OCI-M1 (cell line): ENCODE measurements at regions not wholly inside any gene's neighbourhood (a gene's known extent, or its start where the extent isn't known, plus 50 kb on each side); places are given as distances from the start of the nearest gene placed in this dataset.
A peak's percentile ranks its signal among the peaks of the same experiment; 100 is the strongest.

ENCODE experiments used
- DNase-seq: peaks from one replicate; lab custom pipeline; 2025; lab: John Stamatoyannopoulos, UW

- no peak for DNase-seq
Observed at GRCh38 chr21:17979763-17980162, 160.6 kb upstream of the C21orf91 start.

DNA sequence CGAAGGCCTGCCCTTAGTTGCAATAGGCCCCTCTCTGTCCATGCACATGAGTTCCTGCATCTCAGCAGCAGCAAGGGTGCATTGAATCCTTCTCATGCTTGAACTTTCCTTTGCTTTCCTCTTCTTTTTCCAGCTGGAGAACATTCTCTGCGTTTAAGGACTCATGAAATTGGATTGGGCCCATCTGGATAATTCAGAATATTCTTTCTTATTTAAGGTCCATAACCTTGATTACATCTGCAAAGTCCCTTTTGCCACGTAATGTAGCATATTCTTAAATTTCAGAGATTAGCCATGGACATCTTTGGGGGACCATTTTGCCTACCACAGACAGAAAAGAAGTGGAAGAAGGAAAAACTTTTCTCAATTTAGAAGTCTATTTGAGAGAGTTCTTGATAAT, 159.7 kb upstream of the C21orf91 start:
- no peak for DNase-seq

DNA sequence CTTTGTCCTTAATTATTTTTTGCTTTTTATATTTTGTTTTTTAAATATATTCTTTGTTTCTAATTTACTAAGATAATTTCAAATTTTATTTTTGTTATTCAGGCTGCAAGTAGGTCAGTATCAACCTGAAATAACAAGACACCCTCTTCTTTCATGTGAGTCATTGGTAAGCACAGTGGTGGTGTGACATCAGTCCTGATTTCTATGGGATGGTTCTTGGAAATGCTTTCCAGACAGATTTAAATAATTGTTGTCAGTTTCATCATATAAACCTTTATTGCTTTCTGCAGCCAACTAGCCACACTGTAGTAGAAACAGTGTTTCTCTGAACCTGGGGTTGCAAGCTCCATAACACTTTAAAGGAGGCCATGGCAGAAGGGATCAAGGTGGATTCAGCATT, 157.5 kb upstream of the C21orf91 start:
- peak; percentile 8 for DNase-seq

GRCh38 chr21:17976139-17976538, 157.0 kb upstream of the C21orf91 start:
- DNase-seq = no peak

DNA sequence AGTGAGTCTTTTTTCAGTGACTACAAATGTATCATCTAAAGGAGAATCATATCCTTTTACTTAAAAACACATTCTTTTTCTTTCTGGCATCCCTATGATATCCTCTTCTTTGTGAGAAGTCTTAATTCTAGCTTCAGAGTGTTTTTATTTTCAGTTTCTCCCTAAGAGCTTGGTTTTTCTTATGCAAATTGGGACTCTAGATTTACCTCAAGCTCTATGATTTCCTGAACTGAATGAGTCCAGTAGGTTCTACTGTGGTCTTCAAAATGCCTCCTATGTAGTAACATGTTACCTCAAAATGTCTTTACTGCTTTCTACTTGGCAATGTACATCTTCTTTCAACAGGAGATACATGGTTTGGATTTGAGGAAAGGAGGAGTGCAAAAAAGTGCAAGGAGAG, 148.2 kb upstream of the C21orf91 start:
- no peak for DNase-seq

- no peak for DNase-seq
Observed at GRCh38 chr21:17964716-17965115, 145.6 kb upstream of the C21orf91 start.

- no peak for DNase-seq
Observed at GRCh38 chr21:17964199-17964598, 145.0 kb upstream of the C21orf91 start.

DNA sequence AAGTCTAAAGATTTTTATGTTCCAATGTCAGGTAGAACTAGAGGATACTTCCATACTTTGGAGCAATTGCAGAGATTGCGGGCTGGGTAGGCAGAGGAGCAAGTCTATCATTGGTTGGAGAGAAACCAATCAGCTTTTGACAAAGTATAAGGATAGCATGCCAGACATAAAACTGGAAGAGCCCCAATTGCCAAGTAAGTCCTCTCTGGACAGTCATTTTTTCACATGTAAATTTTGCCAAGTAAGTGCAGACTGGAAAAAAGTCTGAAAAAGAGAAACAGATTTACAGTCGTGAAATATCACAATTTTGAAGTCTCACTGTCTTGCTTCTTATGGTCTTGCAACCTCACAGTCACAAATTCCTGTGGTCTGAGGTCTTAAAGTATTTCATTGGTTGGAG, 131.4 kb upstream of the C21orf91 start:
- DNase-seq = no peak

- no peak for DNase-seq
Observed at GRCh38 chr21:17949421-17949820, 130.3 kb upstream of the C21orf91 start.

DNA sequence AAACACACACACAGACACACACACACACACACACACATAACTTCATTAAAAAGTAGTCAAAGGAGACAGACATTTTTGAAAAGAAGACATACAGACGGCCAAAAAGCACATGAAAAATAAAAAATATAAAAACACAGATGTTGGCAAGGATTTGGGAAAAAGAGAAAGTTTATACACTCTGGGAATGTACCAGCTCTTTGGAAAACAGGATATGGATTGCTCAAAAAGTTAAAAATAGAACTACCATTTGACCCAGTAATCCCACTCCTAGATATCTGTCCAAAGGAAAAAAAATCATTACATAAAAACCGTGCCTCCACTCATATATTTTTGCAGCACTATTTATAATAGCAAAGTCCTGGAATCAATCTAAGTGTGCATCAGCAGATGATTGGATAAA, 128.4 kb upstream of the C21orf91 start:
- no peak for DNase-seq

DNA sequence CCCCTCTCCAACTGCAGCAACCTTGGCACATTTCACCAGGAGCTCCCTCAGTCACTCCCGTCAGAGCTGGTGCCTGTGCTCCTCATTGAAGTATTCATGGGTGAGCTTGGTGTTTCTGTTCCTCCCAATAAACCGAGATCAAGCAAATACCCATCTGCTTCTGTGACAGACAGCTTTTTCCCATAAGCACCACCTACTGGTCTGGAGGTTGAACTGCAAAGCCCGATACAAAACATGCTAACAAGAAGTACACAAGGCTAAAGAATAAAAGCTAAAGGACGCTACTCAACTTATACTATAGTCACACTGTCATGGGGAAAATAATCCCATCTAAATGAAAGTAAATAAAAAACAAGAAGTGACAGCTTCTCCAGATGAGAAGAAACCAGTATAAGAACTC, 111.9 kb upstream of the C21orf91 start:
- peak; percentile 75 for DNase-seq

DNA sequence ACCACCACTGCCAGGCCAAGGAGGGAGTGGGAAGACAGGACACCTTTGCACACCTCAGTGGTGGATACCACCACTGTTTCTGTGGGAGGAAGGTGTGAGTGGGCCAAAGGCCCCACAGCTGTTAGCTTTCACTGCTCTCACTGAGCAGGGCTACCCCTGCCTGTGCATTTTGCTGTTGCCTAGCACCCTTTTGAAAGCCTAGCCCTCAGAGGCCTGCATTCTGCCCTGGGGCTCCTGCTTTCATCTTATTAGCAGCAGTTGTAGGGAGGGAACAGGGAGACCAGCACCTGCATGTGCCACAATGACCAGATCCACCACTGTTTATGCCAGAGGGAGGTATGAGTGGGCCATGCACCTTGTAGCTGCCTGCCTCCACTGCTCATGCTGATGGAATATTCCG, 110.9 kb upstream of the C21orf91 start:
- no peak for DNase-seq

GRCh38 chr21:17929510-17929909, 110.4 kb upstream of the C21orf91 start:
- no peak for DNase-seq

DNA sequence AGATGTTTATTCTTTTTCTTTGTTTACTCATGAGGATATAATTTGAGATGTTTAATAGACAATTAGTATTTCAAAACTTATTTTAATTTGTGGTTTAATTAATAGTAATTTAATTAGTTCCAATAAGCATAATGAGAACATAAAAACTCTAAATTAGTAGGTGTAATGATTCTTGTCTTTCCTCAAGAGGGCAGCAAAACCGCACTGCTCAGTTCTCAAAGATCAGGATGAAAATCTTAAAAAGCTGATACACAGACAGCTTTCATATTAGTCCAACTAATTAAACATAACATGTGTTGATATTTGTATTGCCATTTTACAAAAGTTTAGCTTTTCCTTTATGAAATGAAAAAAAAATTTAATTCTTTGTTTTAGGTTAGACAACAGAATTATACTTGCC, 106.7 kb upstream of the C21orf91 start:
- peak; percentile 76 for DNase-seq

- DNase-seq = peak; percentile 81
Observed at GRCh38 chr21:17925000-17925610, 105.9 kb upstream of the C21orf91 start.

DNA sequence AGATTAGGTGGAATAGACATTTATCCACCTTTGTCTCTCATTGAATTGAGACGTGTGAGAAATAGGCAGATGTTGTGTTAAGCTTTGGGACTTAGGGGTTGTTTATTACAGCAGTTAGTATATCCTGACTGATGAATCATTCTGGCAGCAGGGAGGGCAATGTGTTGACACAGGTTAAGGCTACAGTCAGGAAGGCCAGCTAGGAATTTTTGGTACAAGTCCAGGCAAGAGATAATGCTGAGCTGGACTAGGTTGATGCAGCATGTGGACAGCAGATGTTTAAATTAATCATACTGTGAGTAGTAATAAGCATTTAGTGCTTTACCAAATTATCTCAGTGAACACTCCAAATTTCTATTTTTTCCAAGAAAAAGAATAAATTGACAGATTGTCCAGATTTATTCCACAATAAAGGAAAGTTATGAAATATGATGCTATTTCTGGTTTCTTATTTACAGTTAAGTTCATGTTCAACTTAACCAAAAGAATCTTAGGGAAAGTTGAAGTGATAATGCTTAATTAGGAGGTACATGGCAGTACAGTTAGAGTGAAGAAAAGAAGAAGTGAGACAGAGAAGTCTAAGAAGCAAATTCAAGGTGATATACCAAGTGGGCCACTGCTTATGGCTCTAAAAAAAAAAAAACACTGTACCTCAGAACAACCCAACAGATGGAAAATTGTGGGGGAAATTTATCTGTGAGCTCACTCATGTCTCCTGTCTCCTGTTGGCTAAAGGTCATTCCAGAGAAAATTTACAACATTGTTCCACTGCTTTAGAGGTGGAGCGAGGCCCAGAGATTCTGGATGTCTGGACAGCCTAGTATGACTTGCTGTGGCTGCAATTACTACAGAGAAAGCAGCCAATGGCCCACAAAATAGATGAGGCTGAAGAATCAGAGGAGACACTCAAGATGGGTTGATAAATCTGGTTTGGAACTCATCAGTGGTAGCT, 102.7 kb upstream of the C21orf91 start:
- DNase-seq = no peak

- DNase-seq = no peak
Observed at GRCh38 chr21:17915976-17916375, 96.8 kb upstream of the C21orf91 start.

GRCh38 chr21:17911628-17912027, 92.5 kb upstream of the C21orf91 start:
- DNase-seq = no peak

DNA sequence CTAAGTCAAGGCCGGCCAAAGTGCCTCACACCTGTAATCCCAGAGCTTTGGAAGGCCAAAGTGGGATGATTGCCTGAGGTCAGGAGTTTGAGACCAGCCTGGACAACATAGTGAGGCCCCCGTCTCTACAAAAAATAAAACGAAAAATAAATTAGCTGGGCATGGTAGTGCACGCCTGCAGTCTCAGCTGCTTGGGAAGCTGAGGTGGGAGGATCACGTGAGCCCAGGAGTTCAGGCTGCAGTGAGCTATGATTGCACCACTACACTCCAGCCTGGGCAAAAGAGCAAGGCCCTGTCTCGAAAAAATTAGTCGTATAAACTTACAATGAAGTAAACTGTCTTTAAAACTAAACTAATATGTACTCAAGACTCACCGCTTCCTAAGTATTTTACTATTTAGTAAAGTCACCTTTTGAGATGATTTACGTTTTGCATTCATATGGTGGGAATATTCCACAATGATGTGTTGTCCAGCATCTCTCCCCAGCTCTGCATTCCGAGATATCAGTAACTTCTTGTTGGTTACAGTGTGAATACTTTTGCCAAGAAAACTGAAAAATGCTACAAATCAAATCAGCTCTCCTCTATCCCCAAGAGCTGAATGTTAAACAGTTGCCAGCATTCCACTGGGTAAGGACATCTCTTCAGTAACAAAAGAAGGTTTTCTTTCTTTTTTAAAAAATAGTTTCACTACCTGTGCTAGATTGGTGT, 84.9 kb upstream of the C21orf91 start:
- no peak for DNase-seq

- DNase-seq = peak; percentile 80
Observed at GRCh38 chr21:17903029-17903806, 84.1 kb upstream of the C21orf91 start.

GRCh38 chr21:17901458-17902079, 82.4 kb upstream of the C21orf91 start:
- no peak for DNase-seq

GRCh38 chr21:17900990-17901385, 81.8 kb upstream of the C21orf91 start:
- no peak for DNase-seq
